GM21786 (cell line): ENCODE measurements at regions not wholly inside any gene's neighbourhood (a gene's known extent, or its start where the extent isn't known, plus 50 kb on each side); places are given as distances from the start of the nearest gene placed in this dataset.

Experiments used
- ATAC-seq: cut with Tn5 transposase; IDR thresholded peaks from one replicate; pipeline ENCODE4 v1.9.1; 2021; ENCODE audit not compliant: unreplicated experiment

- ATAC-seq: peak; percentile 72
These were observed 260.9 kb upstream of the RPS6KA3 start for GRCh38 chrX:20527558-20528011.

- ATAC-seq: no peak
These were observed 260.3 kb upstream of the RPS6KA3 start for GRCh38 chrX:20527041-20527440.

GRCh38 chrX:20523626-20524312 is 257.1 kb upstream of the RPS6KA3 start:
- no peak for ATAC-seq

GRCh38 chrX:20522420-20522819 is 255.7 kb upstream of the RPS6KA3 start:
- no peak for ATAC-seq

GRCh38 chrX:20521222-20521621 is 254.5 kb upstream of the RPS6KA3 start:
- no peak for ATAC-seq

GRCh38 chrX:20519826-20520225 is 253.1 kb upstream of the RPS6KA3 start:
- ATAC-seq: no peak

GRCh38 chrX:20519146-20519545 is 252.4 kb upstream of the RPS6KA3 start:
- no peak for ATAC-seq

- ATAC-seq: no peak
These were observed 250.9 kb upstream of the RPS6KA3 start for GRCh38 chrX:20517565-20517964.

- ATAC-seq: peak; percentile 99
These were observed 249.2 kb upstream of the RPS6KA3 start for GRCh38 chrX:20515841-20516461.

GRCh38 chrX:20514358-20514757 is 247.6 kb upstream of the RPS6KA3 start:
- no peak for ATAC-seq

- no peak for ATAC-seq
These were observed 246.5 kb upstream of the RPS6KA3 start for GRCh38 chrX:20513185-20513584.

- no peak for ATAC-seq
These were observed 245.1 kb upstream of the RPS6KA3 start for GRCh38 chrX:20511792-20512191.

GRCh38 chrX:20507901-20508620 is 241.4 kb upstream of the RPS6KA3 start:
- no peak for ATAC-seq

GRCh38 chrX:20506739-20507138 is 240.0 kb upstream of the RPS6KA3 start:
- no peak for ATAC-seq

GRCh38 chrX:20500949-20501348 is 234.2 kb upstream of the RPS6KA3 start:
- no peak for ATAC-seq

- ATAC-seq: peak; percentile 47
These were observed 233.6 kb upstream of the RPS6KA3 start for GRCh38 chrX:20500171-20500865.

- ATAC-seq: peak; percentile 15
These were observed 233.1 kb upstream of the RPS6KA3 start for GRCh38 chrX:20499763-20500162.

- no peak for ATAC-seq
These were observed 232.3 kb upstream of the RPS6KA3 start for GRCh38 chrX:20498851-20499635.

GRCh38 chrX:20495575-20495974 is 228.9 kb upstream of the RPS6KA3 start:
- no peak for ATAC-seq

GRCh38 chrX:20488473-20488872 is 221.8 kb upstream of the RPS6KA3 start:
- ATAC-seq: no peak

GRCh38 chrX:20487227-20487626 is 220.5 kb upstream of the RPS6KA3 start:
- no peak for ATAC-seq
